Adrenal gland (tissue), 9 donors: ENCODE measurements at regions not wholly inside any gene's neighbourhood (a gene's known extent, or its start where the extent isn't known, plus 50 kb on each side); places are given as distances from the start of the nearest gene placed in this dataset.

ENCODE experiments used
- DNase-seq, 7 donors: peaks; one replicate each; pipeline ENCODE4 v3.0.0-alpha.2; 2019 to 2020
- H3K27ac ChIP-seq, 5 donors: fragments of 200-600 bp; sonication (generic) in 4 of 5; 1 replicate in 3 of 5; 2 replicates in 2 of 5; pipeline versions ENCODE4 v1.5.1 to v1.8.0; 2016 to 2020; ENCODE audit warnings: mild to moderate bottlenecking in 1 of 5
- H3K27me3 ChIP-seq: fragments of 200-600 bp; 2 replicates; pipeline ENCODE4 v1.8.0; 2021
- H3K36me3 ChIP-seq, 2 donors: fragments of 200-600 bp; replicated peaks in 1 of 2; 1 replicate in 1 of 2; 2 replicates in 1 of 2; pipeline versions ENCODE4 v1.5.1 to v1.8.0; 2018 to 2022
- H3K4me1 ChIP-seq, 2 donors: fragments of 200-600 bp; replicated peaks in 1 of 2; 1 replicate in 1 of 2; 2 replicates in 1 of 2; pipeline versions ENCODE4 v1.5.1 to v1.8.0; 2018 to 2021
- H3K4me3 ChIP-seq, 4 donors: fragments of 200-600 bp; sonication (generic) in 3 of 4; one replicate each; pipeline ENCODE4 v1.5.1; 2016 to 2018
- H3K9me3 ChIP-seq, 3 donors: fragments of 200-600 bp; sonication (generic) in 1 of 3; replicated peaks in 1 of 3; 1 replicate in 2 of 3; 2 replicates in 1 of 3; pipeline versions ENCODE4 v1.5.1 to v1.8.0; 2016 to 2021
- POLR2A ChIP-seq, 2 donors: fragments of 450-650 bp; IDR thresholded peaks; one replicate each; pipeline ENCODE4 v1.6.1; 2017; ENCODE audit warnings: antibody characterized with exemption in 2 of 2, mild to moderate bottlenecking in 2 of 2, moderate library complexity in 1 of 2
- WGBS, 4 donors: extraction: QIAGEN DNeasy Blood & Tissue Kit in 2 of 4; methylation state at CpG; one replicate each; pipeline versions ENCODE4 v1.1.5 to v1.1.7; 2013 to 2017; 5-methylcytosine and 5-hydroxymethylcytosine counted together
- intact Hi-C, 2 donors: fragments of 100-400 bp; cut with DNase I; formaldehyde crosslinking; loops; one replicate each; pipeline versions ENCODE4 v1.14.1 to v1.15.0; 2022 to 2023
- TF ChIP-seq, protein P1 (sequence below), 6 experiments: fragments of 450-650 bp in 4 of 6; fragments of 200-600 bp in 2 of 6; sonication (generic) in 1 of 6; IDR thresholded peaks; 1 replicate in 5 of 6; 2 replicates in 1 of 6; pipeline versions ENCODE4 v1.5.1 to v1.8.0; 2016 to 2021; ENCODE audit warnings: antibody characterized with exemption in 6 of 6, mild to moderate bottlenecking in 2 of 6, moderate library complexity in 1 of 6
- donor health status: healthy with polysubstance abuse.
- donor health status: Bipolar disorder and iron deficiency.
- donor health status: DM: yes; HTN: yes; CAD: no.
- donor health status: DM: no; HTN: no; CAD: no.
- donor health status: DM: no; HTN: no; CAD: no.

DNA sequence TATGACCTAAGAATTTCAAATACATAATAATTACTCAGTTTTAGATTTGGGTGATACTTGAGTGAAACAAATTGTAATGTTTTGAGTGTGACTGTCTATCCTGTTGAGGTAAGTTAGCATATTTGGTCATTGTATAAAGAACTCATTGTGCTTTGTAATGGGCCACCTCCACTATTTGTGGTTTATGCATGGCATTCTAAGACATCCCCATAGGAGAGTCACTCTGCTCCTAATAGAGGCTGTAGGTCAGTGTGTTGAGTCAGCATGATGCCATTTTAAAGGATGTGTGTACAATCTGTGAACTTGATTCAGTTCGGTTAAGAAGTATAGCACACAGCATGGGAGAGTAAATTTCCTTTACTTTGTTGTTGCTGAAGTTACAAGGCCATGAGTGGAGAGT is 1112.4 kb downstream of the JRKL start:
- H3K9me3 ChIP-seq: no peaks in the 10 kb centered on the region
- H3K27ac ChIP-seq: no peak overlapping the region
- no peaks in the 10 kb centered on the region for H3K36me3 ChIP-seq
- no peaks in the 10 kb centered on the region for H3K27me3 ChIP-seq
- H3K4me3 ChIP-seq: no peak overlapping the region
- TF ChIP-seq, protein P1, sequence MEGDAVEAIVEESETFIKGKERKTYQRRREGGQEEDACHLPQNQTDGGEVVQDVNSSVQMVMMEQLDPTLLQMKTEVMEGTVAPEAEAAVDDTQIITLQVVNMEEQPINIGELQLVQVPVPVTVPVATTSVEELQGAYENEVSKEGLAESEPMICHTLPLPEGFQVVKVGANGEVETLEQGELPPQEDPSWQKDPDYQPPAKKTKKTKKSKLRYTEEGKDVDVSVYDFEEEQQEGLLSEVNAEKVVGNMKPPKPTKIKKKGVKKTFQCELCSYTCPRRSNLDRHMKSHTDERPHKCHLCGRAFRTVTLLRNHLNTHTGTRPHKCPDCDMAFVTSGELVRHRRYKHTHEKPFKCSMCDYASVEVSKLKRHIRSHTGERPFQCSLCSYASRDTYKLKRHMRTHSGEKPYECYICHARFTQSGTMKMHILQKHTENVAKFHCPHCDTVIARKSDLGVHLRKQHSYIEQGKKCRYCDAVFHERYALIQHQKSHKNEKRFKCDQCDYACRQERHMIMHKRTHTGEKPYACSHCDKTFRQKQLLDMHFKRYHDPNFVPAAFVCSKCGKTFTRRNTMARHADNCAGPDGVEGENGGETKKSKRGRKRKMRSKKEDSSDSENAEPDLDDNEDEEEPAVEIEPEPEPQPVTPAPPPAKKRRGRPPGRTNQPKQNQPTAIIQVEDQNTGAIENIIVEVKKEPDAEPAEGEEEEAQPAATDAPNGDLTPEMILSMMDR (IDR thresholded peaks at IDR 0.05): no peak
- no peak for TF ChIP-seq POLR2A (IDR thresholded peaks at IDR 0.05)
- DNase-seq: no peak
- H3K4me1 ChIP-seq: no peaks in the 10 kb centered on the region
- 62 to 74% (median 71%) methylated on average over 1 of the region's 1 CpG for WGBS, 4 donors
- intact Hi-C loops: no loop called here

DNA sequence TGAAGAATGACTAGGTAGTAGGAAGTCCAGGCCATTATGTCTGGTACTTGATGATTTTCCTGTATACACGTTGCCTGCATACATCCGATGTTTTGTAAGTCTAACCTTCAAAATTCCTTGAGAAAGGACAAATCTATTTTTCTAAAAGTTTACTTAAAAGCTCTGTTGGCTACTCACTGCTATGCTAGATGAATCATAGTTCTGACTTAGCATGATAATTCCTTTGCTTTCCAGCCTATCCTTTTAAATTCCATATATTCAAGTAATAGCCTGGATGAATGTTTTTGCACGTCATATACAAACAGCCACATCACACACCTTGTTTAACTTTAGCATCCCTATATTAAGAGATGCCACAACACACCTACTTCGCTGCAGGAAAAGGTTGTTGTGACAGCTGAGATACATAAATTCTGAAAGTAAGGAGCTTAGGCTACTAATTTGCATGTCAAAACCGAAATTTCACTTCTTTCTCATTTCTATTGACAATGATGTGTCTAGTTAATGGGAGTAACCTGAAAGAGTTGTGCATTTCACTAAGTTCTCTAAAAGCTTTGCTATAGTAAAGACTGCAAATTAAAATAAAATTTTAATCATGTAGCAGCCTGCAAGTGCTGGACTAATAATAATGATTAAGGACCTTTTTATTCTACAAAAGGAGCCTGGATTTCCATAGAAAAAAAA is 1116.4 kb downstream of the JRKL start:
- H3K9me3 ChIP-seq: no peaks in the 10 kb centered on the region
- H3K36me3 ChIP-seq: no peaks in the 10 kb centered on the region
- no peaks in the 10 kb centered on the region for H3K27me3 ChIP-seq
- intact Hi-C loops: no loop called here
- no peak overlapping the region for H3K27ac ChIP-seq
- 57 to 60% (median 59%) methylated on average over 5 of the region's 5 CpGs for WGBS, 4 donors
- no peaks in the 10 kb centered on the region for H3K4me1 ChIP-seq
- no peak for DNase-seq
- no peak overlapping the region for H3K4me3 ChIP-seq
- TF ChIP-seq, protein P1 (IDR thresholded peaks at IDR 0.05): no peak
- no peak for TF ChIP-seq POLR2A (IDR thresholded peaks at IDR 0.05)

DNA sequence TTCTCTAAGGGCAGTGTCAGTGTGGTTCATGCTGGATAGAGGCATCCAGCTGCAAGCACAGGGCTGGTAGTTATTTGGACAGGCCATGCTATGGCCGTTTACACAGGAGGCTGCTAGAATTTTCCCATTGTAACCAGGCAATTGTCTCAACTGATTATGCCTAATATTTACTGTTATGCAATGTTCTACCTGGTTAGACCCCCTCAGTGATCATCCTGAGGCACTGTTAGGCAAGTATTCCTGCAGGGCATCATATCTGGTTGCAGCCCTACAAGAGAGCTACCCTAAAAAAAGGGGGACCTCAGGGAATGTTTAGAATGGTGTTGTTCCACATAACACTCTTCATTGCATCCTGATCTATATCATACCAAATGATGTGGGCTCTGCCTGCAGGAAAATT is 1124.6 kb downstream of the JRKL start:
- intact Hi-C loops: no loop called here
- H3K4me3 ChIP-seq: no peak overlapping the region
- no peak for DNase-seq
- no peaks in the 10 kb centered on the region for H3K9me3 ChIP-seq
- no peaks in the 10 kb centered on the region for H3K4me1 ChIP-seq
- no peak overlapping the region for H3K27ac ChIP-seq
- WGBS, 4 donors: 0 to 58% (median 49%) methylated on average over 1 of the region's 1 CpG
- no peaks in the 10 kb centered on the region for H3K36me3 ChIP-seq
- TF ChIP-seq POLR2A (IDR thresholded peaks at IDR 0.05): no peak
- TF ChIP-seq, protein P1 (IDR thresholded peaks at IDR 0.05): no peak
- no peaks in the 10 kb centered on the region for H3K27me3 ChIP-seq

DNA sequence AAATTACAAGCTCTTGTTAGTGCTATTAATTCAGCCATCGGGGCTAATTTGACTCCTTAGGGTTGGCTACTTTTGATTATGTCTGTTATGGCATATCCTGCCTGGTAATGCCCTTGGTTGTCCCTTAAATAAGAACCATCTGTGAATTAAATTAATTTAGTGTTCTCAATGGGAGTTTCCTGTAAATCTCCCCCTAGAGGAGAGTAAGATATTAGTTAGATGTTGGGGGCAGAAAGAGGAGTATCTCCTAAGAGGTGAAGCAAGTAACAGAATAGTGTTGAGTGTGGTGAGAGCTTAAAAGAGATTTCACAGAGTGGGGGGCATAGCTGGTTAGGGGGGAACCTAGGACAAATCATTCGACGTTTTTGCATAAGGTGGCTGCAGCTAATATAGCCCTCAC is 1126.9 kb downstream of the JRKL start:
- intact Hi-C loops: no loop called here
- 73 to 85% (median 79%) methylated on average over 3 of the region's 3 CpGs for WGBS, 4 donors
- Histone ChIP-seq H3K4me3 (no peak overlapping the region), H3K27me3 (no peaks in the 10 kb centered on the region), H3K9me3 (no peaks in the 10 kb centered on the region), H3K27ac (no peak overlapping the region), H3K4me1 (no peaks in the 10 kb centered on the region), H3K36me3 (no peaks in the 10 kb centered on the region)
- TF ChIP-seq, protein P1 (IDR thresholded peaks at IDR 0.05): no peak
- TF ChIP-seq POLR2A (IDR thresholded peaks at IDR 0.05): no peak
- DNase-seq: no peak
